IPS-18a (cell line): ENCODE measurements at regions not wholly inside any gene's neighbourhood (a gene's known extent, or its start where the extent isn't known, plus 50 kb on each side); places are given as distances from the start of the nearest gene placed in this dataset.
"Not testable (repeated sequence)": the region's sequence is repeated elsewhere in the genome, so short reads cannot be mapped to it uniquely, and the experiment has no call there.

Source experiments
- H3K27ac ChIP-seq: one replicate; pipeline ENCODE4 v1.5.1; 2013; ENCODE audit warnings: low read length
- H3K27me3 ChIP-seq: one replicate; pipeline ENCODE4 v1.6.1; 2013; ENCODE audit warnings: mild to moderate bottlenecking, low read length; ENCODE audit not compliant: control insufficient read depth, insufficient read depth
- H3K36me3 ChIP-seq: one replicate; pipeline ENCODE4 v1.6.1; 2013; ENCODE audit warnings: low read depth, low read length; ENCODE audit not compliant: control insufficient read depth
- H3K4me1 ChIP-seq: one replicate; pipeline ENCODE4 v1.6.1; 2013; ENCODE audit warnings: low read depth, low read length; ENCODE audit not compliant: control insufficient read depth
- H3K4me3 ChIP-seq: one replicate; pipeline ENCODE4 v1.5.1; 2013; ENCODE audit warnings: low read length
- H3K9ac ChIP-seq: one replicate; pipeline ENCODE4 v1.6.1; 2013; ENCODE audit warnings: mild to moderate bottlenecking, low read length, moderate library complexity
- H3K9me3 ChIP-seq: one replicate; pipeline ENCODE4 v1.6.1; 2013; ENCODE audit warnings: low read depth, low read length; ENCODE audit not compliant: control insufficient read depth

GRCh38 chr18:34531110-34531509, 179.0 kb upstream of the DTNA start:
- Histone ChIP-seq H3K4me3 (no peak overlapping the region), H3K9ac (no peak overlapping the region), H3K36me3 (no peaks in the 10 kb centered on the region), H3K9me3 (no peaks in the 10 kb centered on the region), H3K4me1 (peaks cover 9% of the 10 kb centered on the region), H3K27ac (no peak overlapping the region), H3K27me3 (no peaks in the 10 kb centered on the region)

GRCh38 chr18:34534642-34535041, 175.5 kb upstream of the DTNA start:
- H3K9ac ChIP-seq, H3K9me3 ChIP-seq, H3K27ac ChIP-seq, H3K4me3 ChIP-seq, H3K27me3 ChIP-seq, H3K36me3 ChIP-seq: not testable (repeated sequence)
- H3K4me1 ChIP-seq = peaks cover 21% of the 10 kb centered on the region

- no peaks in the 10 kb centered on the region for H3K9me3 ChIP-seq
- H3K4me3 ChIP-seq = no peak overlapping the region
- H3K4me1 ChIP-seq = peaks cover 22% of the 10 kb centered on the region
- H3K9ac ChIP-seq = no peak overlapping the region
- H3K27ac ChIP-seq = no peak overlapping the region
- H3K27me3 ChIP-seq = no peaks in the 10 kb centered on the region
- H3K36me3 ChIP-seq = no peaks in the 10 kb centered on the region
Measured at GRCh38 chr18:34540897-34541296, 169.2 kb upstream of the DTNA start.

- H3K4me3 ChIP-seq = no peak overlapping the region
- peaks cover 24% of the 10 kb centered on the region for H3K4me1 ChIP-seq
- no peaks in the 10 kb centered on the region for H3K36me3 ChIP-seq
- H3K27me3 ChIP-seq = no peaks in the 10 kb centered on the region
- no peaks in the 10 kb centered on the region for H3K9me3 ChIP-seq
- no peak overlapping the region for H3K27ac ChIP-seq
- H3K9ac ChIP-seq = no peak overlapping the region
Measured at GRCh38 chr18:34542625-34543024, 167.5 kb upstream of the DTNA start.

GRCh38 chr18:34543356-34543755, 166.7 kb upstream of the DTNA start:
- Histone ChIP-seq H3K27me3 (no peaks in the 10 kb centered on the region), H3K36me3 (no peaks in the 10 kb centered on the region), H3K27ac (no peak overlapping the region), H3K4me1 (peaks cover 28% of the 10 kb centered on the region), H3K9me3 (no peaks in the 10 kb centered on the region), H3K4me3 (no peak overlapping the region), H3K9ac (no peak overlapping the region)

- Histone ChIP-seq H3K9me3 (no peaks in the 10 kb centered on the region), H3K4me3 (no peak overlapping the region), H3K9ac (no peak overlapping the region), H3K4me1 (peaks cover 32% of the 10 kb centered on the region), H3K27me3 (no peaks in the 10 kb centered on the region), H3K27ac (no peak overlapping the region), H3K36me3 (no peaks in the 10 kb centered on the region)
Measured at GRCh38 chr18:34543945-34544344, 166.2 kb upstream of the DTNA start.

- no peak overlapping the region for H3K4me3 ChIP-seq
Measured at GRCh38 chr18:34544930-34545329, 165.2 kb upstream of the DTNA start.

GRCh38 chr18:34548120-34548972, 161.8 kb upstream of the DTNA start:
- H3K4me3 ChIP-seq = peak overlapping the region; percentile 25

More at GRCh38 chr18:34544930-34545329, 165.2 kb upstream of the DTNA start:
- Histone ChIP-seq H3K4me1 (peaks cover 42% of the 10 kb centered on the region), H3K36me3 (no peaks in the 10 kb centered on the region), H3K27ac (no peak overlapping the region), H3K9ac (no peak overlapping the region), H3K27me3 (no peaks in the 10 kb centered on the region), H3K9me3 (no peaks in the 10 kb centered on the region)

GRCh38 chr18:34548973-34549294, 161.2 kb upstream of the DTNA start:
- H3K27me3 ChIP-seq = no peaks in the 10 kb centered on the region
- H3K9ac ChIP-seq = no peak overlapping the region
- H3K36me3 ChIP-seq = no peaks in the 10 kb centered on the region
- H3K4me1 ChIP-seq = peaks cover 53% of the 10 kb centered on the region
- peak overlapping the region; percentile 43 for H3K27ac ChIP-seq
- peak overlapping the region; percentile 25 for H3K4me3 ChIP-seq
- no peaks in the 10 kb centered on the region for H3K9me3 ChIP-seq

More at GRCh38 chr18:34548120-34548972, 161.8 kb upstream of the DTNA start:
- Histone ChIP-seq H3K27ac (peak overlapping the region; percentile 38), H3K4me1 (peaks cover 53% of the 10 kb centered on the region), H3K36me3 (no peaks in the 10 kb centered on the region), H3K9me3 (no peaks in the 10 kb centered on the region), H3K27me3 (no peaks in the 10 kb centered on the region), H3K9ac (no peak overlapping the region)

- no peak overlapping the region for H3K9ac ChIP-seq
- H3K4me1 ChIP-seq = peaks cover 53% of the 10 kb centered on the region
- H3K27ac ChIP-seq = peak overlapping the region; percentile 43
Measured at GRCh38 chr18:34549367-34549766, 160.7 kb upstream of the DTNA start.

GRCh38 chr18:34550156-34550555, 159.9 kb upstream of the DTNA start:
- Histone ChIP-seq H3K36me3 (no peaks in the 10 kb centered on the region), H3K27me3 (no peaks in the 10 kb centered on the region), H3K9me3 (no peaks in the 10 kb centered on the region), H3K27ac (peak overlapping the region; percentile 43), H3K4me3 (no peak overlapping the region), H3K4me1 (peaks cover 47% of the 10 kb centered on the region), H3K9ac (no peak overlapping the region)

More at GRCh38 chr18:34549367-34549766, 160.7 kb upstream of the DTNA start:
- Histone ChIP-seq H3K9me3 (no peaks in the 10 kb centered on the region), H3K36me3 (no peaks in the 10 kb centered on the region), H3K27me3 (no peaks in the 10 kb centered on the region), H3K4me3 (peak overlapping the region; percentile 25)

- no peaks in the 10 kb centered on the region for H3K9me3 ChIP-seq
- H3K27me3 ChIP-seq = no peaks in the 10 kb centered on the region
- H3K4me1 ChIP-seq = peaks cover 45% of the 10 kb centered on the region
- no peak overlapping the region for H3K4me3 ChIP-seq
- H3K9ac ChIP-seq = no peak overlapping the region
- H3K27ac ChIP-seq = no peak overlapping the region
- no peaks in the 10 kb centered on the region for H3K36me3 ChIP-seq
Measured at GRCh38 chr18:34550902-34551301, 159.2 kb upstream of the DTNA start.
